GM21367 (cell line): ENCODE measurements at regions not wholly inside any gene's neighbourhood (a gene's known extent, or its start where the extent isn't known, plus 50 kb on each side); places are given as distances from the start of the nearest gene placed in this dataset.

Experiments used
- ATAC-seq: cut with Tn5 transposase; IDR thresholded peaks from one replicate; pipeline ENCODE4 v1.9.1; 2021; ENCODE audit not compliant: unreplicated experiment

DNA sequence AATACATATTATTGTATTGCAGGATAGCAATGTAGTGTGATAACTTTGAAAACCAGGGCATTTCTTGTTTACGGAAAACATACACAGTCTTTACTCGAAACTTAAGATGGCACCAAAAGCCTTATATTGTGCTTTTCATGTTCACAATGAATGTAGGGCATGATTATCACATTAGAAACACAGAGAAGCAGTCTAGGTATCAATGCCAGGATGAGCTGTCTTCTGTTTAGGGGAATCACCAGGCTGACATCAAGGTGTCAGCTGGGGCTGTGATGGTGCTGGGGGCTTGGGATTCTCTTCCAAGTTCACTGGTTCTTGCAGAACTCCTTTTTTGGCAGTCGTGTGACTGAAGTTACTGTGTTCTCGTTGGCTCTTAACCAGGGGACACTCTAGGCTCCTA, 1067.3 kb downstream of the FLRT2 start:
- ATAC-seq, result no peak

- ATAC-seq, result no peak
Observed at GRCh38 chr14:86596024-86596423, 1066.1 kb downstream of the FLRT2 start.

DNA sequence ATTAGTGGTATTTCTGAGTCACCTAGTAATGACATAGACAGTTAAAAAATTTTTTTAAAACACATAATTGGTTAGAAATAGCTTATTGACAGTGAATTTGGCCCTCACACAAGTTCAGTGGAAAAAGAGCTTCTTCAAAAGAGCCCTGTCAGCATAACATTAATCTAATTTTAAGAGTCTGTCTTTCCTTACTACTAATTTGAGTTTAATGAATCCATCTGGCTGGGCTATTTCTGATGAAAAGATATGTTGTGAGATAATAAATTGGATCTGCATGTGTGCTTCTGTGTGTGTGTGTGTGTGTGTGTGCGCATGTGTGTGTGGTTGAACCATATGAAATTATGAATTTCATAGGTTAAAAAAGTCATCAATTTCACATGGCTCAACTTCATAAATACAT, 1045.2 kb downstream of the FLRT2 start:
- no peak for ATAC-seq

GRCh38 chr14:86574778-86575129, 1044.8 kb downstream of the FLRT2 start:
- ATAC-seq, result no peak

- no peak for ATAC-seq
Observed at GRCh38 chr14:86574051-86574777, 1044.3 kb downstream of the FLRT2 start.

DNA sequence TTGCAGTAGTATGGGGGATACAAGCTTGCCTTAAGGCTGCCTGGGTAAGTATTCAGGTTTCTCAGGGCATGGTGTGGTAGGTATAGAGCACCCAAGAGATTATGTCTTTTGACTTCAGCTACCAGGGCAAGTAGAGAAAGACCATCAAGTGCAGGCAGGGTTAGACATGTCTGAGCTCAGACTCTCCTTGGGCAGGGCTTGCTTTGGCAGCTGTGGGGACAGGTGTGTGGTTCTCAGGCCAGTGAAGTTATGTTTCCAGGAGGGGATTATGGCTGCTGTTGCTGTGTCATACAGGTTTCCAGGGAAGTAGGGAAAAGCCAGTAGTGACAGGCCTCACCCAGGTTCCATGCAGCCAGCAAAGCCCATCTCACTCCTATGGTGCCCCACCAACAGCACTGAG, 1040.4 kb downstream of the FLRT2 start:
- no peak for ATAC-seq

DNA sequence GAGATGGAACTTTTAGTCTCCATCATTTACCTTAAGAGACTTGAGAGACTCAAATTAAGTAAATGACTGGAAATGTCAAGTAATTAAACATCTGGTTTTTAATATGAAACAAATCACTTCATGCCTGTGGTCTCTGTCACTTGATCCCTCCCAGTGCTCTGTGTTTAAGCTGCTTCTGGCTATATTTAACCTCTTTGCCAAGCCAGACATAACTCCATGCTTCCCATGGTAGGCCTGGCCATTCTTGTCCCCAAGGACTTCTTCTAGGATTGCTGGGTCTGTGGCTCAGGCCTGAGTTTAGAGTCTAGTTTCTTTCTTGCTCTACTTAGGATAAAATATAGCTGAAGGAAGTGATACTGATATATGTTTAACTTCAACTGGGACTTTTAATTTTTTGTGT, 1013.6 kb downstream of the FLRT2 start:
- no peak for ATAC-seq

DNA sequence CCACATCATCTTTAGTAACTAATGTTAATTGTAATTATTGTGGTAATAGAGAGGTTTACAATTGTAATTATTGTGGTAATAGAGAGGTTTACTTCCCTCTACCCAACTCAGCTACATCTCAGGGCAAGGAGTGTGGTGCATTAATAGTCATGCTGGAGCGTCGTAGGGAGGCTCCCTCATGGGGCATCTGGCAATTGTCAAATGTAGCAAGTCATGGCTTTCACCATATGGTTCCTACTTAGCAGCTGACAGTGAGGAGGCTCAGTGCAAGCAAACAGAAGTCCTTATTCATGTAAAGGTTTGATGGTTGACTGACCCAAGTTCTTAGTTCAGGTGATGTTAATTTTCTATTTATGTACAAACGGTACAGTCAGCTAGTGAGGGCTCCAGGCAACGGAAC, 1012.0 kb downstream of the FLRT2 start:
- no peak for ATAC-seq

DNA sequence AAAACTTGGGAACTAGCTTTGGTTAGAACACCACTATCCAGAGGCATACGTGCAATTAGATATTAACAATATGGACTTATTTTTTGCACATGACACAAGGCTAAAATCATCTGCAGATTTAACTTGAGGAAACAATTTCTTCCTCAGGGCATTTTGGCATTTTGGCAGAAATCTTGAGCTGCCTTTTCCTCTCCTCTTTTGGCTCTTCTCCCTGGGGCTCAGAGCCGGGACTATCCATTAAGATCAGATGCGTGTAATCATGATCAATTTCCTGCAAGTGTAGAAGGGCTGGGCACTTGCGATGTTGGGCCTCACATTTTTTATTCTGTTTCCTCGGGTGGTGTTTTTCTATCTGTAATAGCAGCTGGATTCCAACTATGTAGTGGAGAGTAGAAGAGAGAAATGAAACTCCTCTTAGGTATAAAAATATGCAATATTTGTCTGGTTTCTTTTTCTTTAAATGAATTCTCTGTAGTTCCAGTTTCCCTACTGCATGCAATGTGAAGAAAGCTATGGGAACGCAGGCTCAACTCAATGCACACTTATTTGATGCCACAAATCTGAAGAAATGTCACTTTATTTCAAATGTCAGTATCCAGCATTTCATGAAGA, 1010.8 kb downstream of the FLRT2 start:
- no peak for ATAC-seq

DNA sequence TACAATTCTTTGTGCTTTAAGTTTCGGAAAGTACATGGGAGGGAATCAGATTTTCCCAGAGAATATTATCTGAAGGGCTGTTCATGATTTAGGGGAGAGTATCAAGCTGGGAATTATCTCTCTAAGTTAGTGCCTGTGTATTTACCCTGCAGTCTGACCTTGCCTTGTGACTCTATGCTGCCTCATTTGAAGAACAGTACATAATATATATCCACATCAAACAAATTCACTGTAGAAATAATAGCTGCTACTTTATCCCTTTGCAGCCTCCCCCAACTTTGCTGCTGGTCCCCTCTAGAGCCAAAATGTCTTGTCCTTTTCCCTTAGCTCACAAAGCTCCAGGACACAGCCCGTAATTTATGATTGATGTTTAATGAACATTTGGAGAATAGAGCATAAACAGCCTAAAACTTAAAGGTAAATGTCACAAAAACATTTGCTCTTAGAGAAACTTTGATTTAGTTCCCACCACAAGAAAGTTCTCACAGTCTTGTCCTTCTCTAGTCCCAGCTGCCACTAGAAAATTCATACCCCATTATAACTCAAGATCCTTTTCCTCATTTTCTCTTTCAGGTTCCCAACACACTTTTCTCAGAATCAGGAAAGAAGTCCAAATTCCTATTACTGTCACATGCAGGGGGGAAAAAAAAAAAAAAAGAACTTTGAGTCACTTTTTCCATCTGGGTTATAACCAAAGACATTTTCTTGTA, 1009.6 kb downstream of the FLRT2 start:
- no peak for ATAC-seq

- no peak for ATAC-seq
Observed at GRCh38 chr14:86533834-86534233, 1003.9 kb downstream of the FLRT2 start.

DNA sequence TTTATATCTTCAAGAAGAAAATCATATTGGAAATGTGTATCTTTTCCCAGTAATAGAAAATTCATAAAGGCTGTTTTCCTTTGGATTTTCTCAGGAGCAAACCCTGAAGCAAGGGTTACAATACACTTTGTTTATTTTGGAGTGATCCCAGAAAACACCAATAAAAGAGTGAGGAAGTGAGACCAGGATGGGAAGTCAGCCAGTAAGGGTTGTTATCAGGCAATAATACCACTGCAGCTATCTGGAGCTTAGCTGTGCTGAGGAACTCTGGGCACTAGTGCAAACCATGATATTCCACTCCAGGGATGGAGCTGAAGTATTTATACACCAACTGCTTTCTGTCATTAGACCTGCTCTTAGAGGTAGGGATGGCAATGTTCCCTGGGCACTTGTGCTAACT, 1002.3 kb downstream of the FLRT2 start:
- ATAC-seq, result no peak

- no peak for ATAC-seq
Observed at GRCh38 chr14:86530457-86530856, 1000.5 kb downstream of the FLRT2 start.

DNA sequence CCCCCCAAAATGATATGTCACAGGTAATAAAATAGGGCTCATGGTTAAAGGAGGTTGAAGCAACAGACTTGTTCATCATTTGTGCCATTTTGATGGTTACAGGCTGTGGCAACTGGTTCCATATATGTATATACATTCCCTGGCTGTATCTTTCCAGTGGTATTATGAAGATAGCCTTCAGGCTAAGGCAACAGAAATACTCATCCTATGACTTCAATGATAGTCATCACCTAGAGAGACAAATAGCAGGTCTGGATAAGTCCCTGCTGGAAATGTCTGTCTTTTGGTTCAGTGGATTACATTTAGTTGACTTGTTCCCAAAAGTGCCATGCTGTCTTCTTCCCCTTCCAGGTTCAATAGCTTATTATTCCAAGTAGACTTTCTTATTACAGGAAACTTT, 997.4 kb downstream of the FLRT2 start:
- no peak for ATAC-seq

- ATAC-seq, result no peak
Observed at GRCh38 chr14:86525673-86526072, 995.7 kb downstream of the FLRT2 start.

DNA sequence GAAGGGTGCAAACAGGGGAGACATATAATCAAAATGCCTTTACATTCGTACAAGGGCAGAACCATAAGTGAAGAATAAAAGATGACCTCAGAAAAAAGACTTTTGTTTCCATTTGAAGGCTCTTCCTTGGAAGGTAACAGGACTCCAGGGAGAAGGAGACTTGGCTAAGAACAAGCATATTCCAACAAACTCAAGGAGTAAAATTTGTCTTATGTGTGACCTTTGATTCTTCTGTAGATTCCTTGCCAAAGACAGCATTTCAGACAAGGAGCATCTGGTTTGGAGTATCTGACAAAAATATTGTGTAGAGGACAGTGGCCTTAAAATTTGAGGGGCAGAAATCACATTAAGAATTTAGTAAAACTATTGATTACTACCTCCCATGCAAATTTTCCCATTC, 991.9 kb downstream of the FLRT2 start:
- no peak for ATAC-seq

- no peak for ATAC-seq
Observed at GRCh38 chr14:86521031-86521730, 991.2 kb downstream of the FLRT2 start.

DNA sequence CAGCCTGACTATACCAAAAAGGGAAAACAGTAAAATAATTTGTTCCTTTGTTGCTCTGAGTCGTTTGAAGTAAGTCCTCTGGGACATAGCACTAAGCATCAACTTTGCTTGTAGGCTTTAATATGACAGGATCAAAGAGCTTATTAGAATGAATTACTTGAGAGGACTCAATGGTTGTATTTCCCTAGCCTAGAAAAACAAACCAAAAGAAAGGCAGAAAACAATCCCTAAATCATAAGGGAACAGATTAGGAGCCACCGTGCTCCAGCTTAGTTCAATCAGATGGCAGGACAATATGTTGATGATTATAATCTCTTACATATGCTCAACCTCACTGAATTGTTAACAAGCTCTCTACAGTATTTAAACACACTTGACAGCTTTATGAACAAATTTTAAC, 988.4 kb downstream of the FLRT2 start:
- no peak for ATAC-seq

- ATAC-seq, result no peak
Observed at GRCh38 chr14:86515195-86515594, 985.3 kb downstream of the FLRT2 start.

- ATAC-seq, result no peak
Observed at GRCh38 chr14:86513564-86513963, 983.6 kb downstream of the FLRT2 start.

- no peak for ATAC-seq
Observed at GRCh38 chr14:86513056-86513455, 983.1 kb downstream of the FLRT2 start.

GRCh38 chr14:86510491-86510890, 980.5 kb downstream of the FLRT2 start:
- no peak for ATAC-seq
